ENCODE measurements at regions not wholly inside any gene's neighbourhood (a gene's known extent, or its start where the extent isn't known, plus 50 kb on each side); places are given as distances from the start of the nearest gene placed in this dataset.

DNA sequence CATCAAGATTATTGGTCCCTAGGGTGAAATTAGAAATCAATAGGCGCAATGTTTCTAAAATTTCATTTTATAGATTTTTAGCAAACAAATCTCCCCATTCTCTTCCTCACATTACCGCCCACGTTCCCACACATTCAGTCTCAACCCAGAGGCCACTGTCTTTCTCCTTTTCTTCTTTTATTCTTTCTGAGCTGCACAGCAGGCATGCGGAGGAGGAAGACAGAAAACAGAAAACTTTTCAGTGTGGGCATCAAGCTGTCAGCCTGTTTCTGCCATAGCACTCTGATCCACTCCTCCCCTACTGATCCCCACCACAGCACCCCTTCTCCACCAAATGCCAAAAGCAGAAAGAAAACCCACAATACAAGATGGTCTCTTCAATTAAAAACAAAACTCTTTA lies 94.8 kb upstream of the ADAMTS3 start:
- TF ChIP-seq, protein P1, sequence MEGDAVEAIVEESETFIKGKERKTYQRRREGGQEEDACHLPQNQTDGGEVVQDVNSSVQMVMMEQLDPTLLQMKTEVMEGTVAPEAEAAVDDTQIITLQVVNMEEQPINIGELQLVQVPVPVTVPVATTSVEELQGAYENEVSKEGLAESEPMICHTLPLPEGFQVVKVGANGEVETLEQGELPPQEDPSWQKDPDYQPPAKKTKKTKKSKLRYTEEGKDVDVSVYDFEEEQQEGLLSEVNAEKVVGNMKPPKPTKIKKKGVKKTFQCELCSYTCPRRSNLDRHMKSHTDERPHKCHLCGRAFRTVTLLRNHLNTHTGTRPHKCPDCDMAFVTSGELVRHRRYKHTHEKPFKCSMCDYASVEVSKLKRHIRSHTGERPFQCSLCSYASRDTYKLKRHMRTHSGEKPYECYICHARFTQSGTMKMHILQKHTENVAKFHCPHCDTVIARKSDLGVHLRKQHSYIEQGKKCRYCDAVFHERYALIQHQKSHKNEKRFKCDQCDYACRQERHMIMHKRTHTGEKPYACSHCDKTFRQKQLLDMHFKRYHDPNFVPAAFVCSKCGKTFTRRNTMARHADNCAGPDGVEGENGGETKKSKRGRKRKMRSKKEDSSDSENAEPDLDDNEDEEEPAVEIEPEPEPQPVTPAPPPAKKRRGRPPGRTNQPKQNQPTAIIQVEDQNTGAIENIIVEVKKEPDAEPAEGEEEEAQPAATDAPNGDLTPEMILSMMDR (conservative IDR thresholded peaks at IDR 0.05 in 1 of 2, IDR thresholded peaks at IDR 0.05 in 1 of 2; ENCODE audit: low read depth in 1 of 2, low read length in 2 of 2): no peak
- TF ChIP-seq EZH2 (IDR thresholded peaks at IDR 0.05; ENCODE audit: low read length, missing control alignments): no peak
